ENCODE measurements at regions not wholly inside any gene's neighbourhood (a gene's known extent, or its start where the extent isn't known, plus 50 kb on each side); places are given as distances from the start of the nearest gene placed in this dataset.
"Not testable (repeated sequence)": the region's sequence is repeated elsewhere in the genome, so short reads cannot be mapped to it uniquely, and the experiment has no call there.

- H3K27me3 ChIP-seq (ENCODE audit: low read length): no peaks in the 10 kb centered on the region
- no peaks in the 10 kb centered on the region for H3F3A ChIP-seq (ENCODE audit: insufficient read depth)
- no peak overlapping the region for H3K27ac ChIP-seq (ENCODE audit: low read depth, low read length)
- no peaks in the 10 kb centered on the region for H3K9me3 ChIP-seq (ENCODE audit: insufficient read depth, low read length)
- H3K4me2 ChIP-seq (ENCODE audit: low read depth, low read length, poor library complexity, severe bottlenecking): no peak overlapping the region
- TF ChIP-seq EZH2phosphoT487 (conservative IDR thresholded peaks at IDR 0.05; ENCODE audit: low read length) (no peak), CTCF (IDR thresholded peaks at IDR 0.05; ENCODE audit: insufficient read depth, low read length, poor library complexity, severe bottlenecking) (no peak)
- H3K9ac ChIP-seq (ENCODE audit: low read length): no peak overlapping the region
- H4K20me1 ChIP-seq (ENCODE audit: low read depth, low read length): no peaks in the 10 kb centered on the region
- no peaks in the 10 kb centered on the region for H3K9me2 ChIP-seq (replicated peaks; ENCODE audit: insufficient read depth, low read length)
- no peaks in the 10 kb centered on the region for H3K36me3 ChIP-seq (ENCODE audit: low read length)
- no peaks in the 10 kb centered on the region for H3K79me2 ChIP-seq (ENCODE audit: insufficient read depth, low read length)
- H3K4me3 ChIP-seq (ENCODE audit: insufficient read depth, low read length, poor library complexity, severe bottlenecking): no peak overlapping the region
- no peak overlapping the region for H2AFZ ChIP-seq (ENCODE audit: low read depth, low read length, severe bottlenecking)
Observed at GRCh38 chr3:33958661-33959060, 160.2 kb downstream of the PDCD6IP start.

GRCh38 chr3:33962396-33962795 is 164.0 kb downstream of the PDCD6IP start:
- no peaks in the 10 kb centered on the region for H3K9me3 ChIP-seq (ENCODE audit: insufficient read depth, low read length)
- no peak overlapping the region for H2AFZ ChIP-seq (ENCODE audit: low read depth, low read length, severe bottlenecking)
- TF ChIP-seq CTCF (IDR thresholded peaks at IDR 0.05; ENCODE audit: insufficient read depth, low read length, poor library complexity, severe bottlenecking) (no peak), EZH2phosphoT487 (conservative IDR thresholded peaks at IDR 0.05; ENCODE audit: low read length) (no peak)
- no peaks in the 10 kb centered on the region for H3K36me3 ChIP-seq (ENCODE audit: low read length)
- H3K9me2 ChIP-seq (replicated peaks; ENCODE audit: insufficient read depth, low read length): no peaks in the 10 kb centered on the region
- no peak overlapping the region for H3K27ac ChIP-seq (ENCODE audit: low read depth, low read length)
- H4K20me1 ChIP-seq (ENCODE audit: low read depth, low read length): no peaks in the 10 kb centered on the region
- H3K4me3 ChIP-seq (ENCODE audit: insufficient read depth, low read length, poor library complexity, severe bottlenecking): no peak overlapping the region
- no peak overlapping the region for H3K9ac ChIP-seq (ENCODE audit: low read length)
- H3K27me3 ChIP-seq (ENCODE audit: low read length): no peaks in the 10 kb centered on the region
- no peaks in the 10 kb centered on the region for H3F3A ChIP-seq (ENCODE audit: insufficient read depth)
- H3K79me2 ChIP-seq (ENCODE audit: insufficient read depth, low read length): no peaks in the 10 kb centered on the region
- H3K4me2 ChIP-seq (ENCODE audit: low read depth, low read length, poor library complexity, severe bottlenecking): no peak overlapping the region

- H3K4me3 ChIP-seq (ENCODE audit: insufficient read depth, low read length, poor library complexity, severe bottlenecking); H3K27ac ChIP-seq (ENCODE audit: low read depth, low read length); H2AFZ ChIP-seq (ENCODE audit: low read depth, low read length, severe bottlenecking); H3K9me3 ChIP-seq (ENCODE audit: insufficient read depth, low read length); H3K9ac ChIP-seq (ENCODE audit: low read length); H3K36me3 ChIP-seq (ENCODE audit: low read length); H3F3A ChIP-seq (ENCODE audit: insufficient read depth); H4K20me1 ChIP-seq (ENCODE audit: low read depth, low read length); H3K27me3 ChIP-seq (ENCODE audit: low read length); H3K9me2 ChIP-seq (replicated peaks; ENCODE audit: insufficient read depth, low read length); H3K4me2 ChIP-seq (ENCODE audit: low read depth, low read length, poor library complexity, severe bottlenecking); H3K79me2 ChIP-seq (ENCODE audit: insufficient read depth, low read length): not testable (repeated sequence)
Observed at GRCh38 chr3:33970180-33970579, 171.8 kb downstream of the PDCD6IP start.

GRCh38 chr3:33971055-33971454 is 172.6 kb downstream of the PDCD6IP start:
- Histone ChIP-seq H3K79me2 (ENCODE audit: insufficient read depth, low read length) (no peaks in the 10 kb centered on the region), H3K27ac (ENCODE audit: low read depth, low read length) (no peak overlapping the region), H2AFZ (ENCODE audit: low read depth, low read length, severe bottlenecking) (no peak overlapping the region), H3K9me3 (ENCODE audit: insufficient read depth, low read length) (no peaks in the 10 kb centered on the region), H3K27me3 (ENCODE audit: low read length) (no peaks in the 10 kb centered on the region), H3K36me3 (ENCODE audit: low read length) (no peaks in the 10 kb centered on the region), H3K9me2 (replicated peaks; ENCODE audit: insufficient read depth, low read length) (no peaks in the 10 kb centered on the region), H3K4me2 (ENCODE audit: low read depth, low read length, poor library complexity, severe bottlenecking) (no peak overlapping the region), H4K20me1 (ENCODE audit: low read depth, low read length) (no peaks in the 10 kb centered on the region), H3F3A (ENCODE audit: insufficient read depth) (no peaks in the 10 kb centered on the region), H3K4me3 (ENCODE audit: insufficient read depth, low read length, poor library complexity, severe bottlenecking) (no peak overlapping the region), H3K9ac (ENCODE audit: low read length) (no peak overlapping the region)
- TF ChIP-seq CTCF (IDR thresholded peaks at IDR 0.05; ENCODE audit: insufficient read depth, low read length, poor library complexity, severe bottlenecking): no peak
- no peak for TF ChIP-seq EZH2phosphoT487 (conservative IDR thresholded peaks at IDR 0.05; ENCODE audit: low read length)
